Lung (tissue), 11 donors: ENCODE measurements at regions not wholly inside any gene's neighbourhood (a gene's known extent, or its start where the extent isn't known, plus 50 kb on each side); places are given as distances from the start of the nearest gene placed in this dataset.
A peak's percentile ranks its signal among the peaks of the same experiment; 100 is the strongest.

Experiments
- ATAC-seq: fragments of 200-7000 bp; cut with Tn5 transposase; one replicate; pipeline ENCODE4 v1.9.1; 2020; ENCODE audit warnings: moderate number of reproducible peaks; ENCODE audit not compliant: insufficient read depth, low FRiP score
- DNase-seq, 3 donors: peaks; one replicate each; pipeline ENCODE4 v3.0.0-alpha.2; 2013 to 2017
- H3K27ac ChIP-seq, 2 donors: one replicate each; pipeline ENCODE4 v1.5.1; 2013; ENCODE audit warnings: mild to moderate bottlenecking in 2 of 2, moderate library complexity in 2 of 2, control low read depth in 1 of 2, inconsistent platforms in 1 of 2, low read depth in 1 of 2, low read length in 1 of 2
- H3K27me3 ChIP-seq, 3 donors: one replicate each; pipeline ENCODE4 v1.5.1; 2013; ENCODE audit warnings: low read length in 2 of 3; ENCODE audit not compliant: control insufficient read depth in 3 of 3, insufficient read depth in 3 of 3
- H3K36me3 ChIP-seq, 4 donors: one replicate each; pipeline ENCODE4 v1.5.1; 2013; ENCODE audit warnings: low read length in 4 of 4, mild to moderate bottlenecking in 1 of 4, moderate library complexity in 1 of 4; ENCODE audit not compliant: control insufficient read depth in 4 of 4, insufficient read depth in 4 of 4
- H3K4me1 ChIP-seq, 5 donors: one replicate each; pipeline ENCODE4 v1.5.1; 2013; ENCODE audit warnings: low read length in 5 of 5, mild to moderate bottlenecking in 2 of 5, moderate library complexity in 1 of 5; ENCODE audit not compliant: control insufficient read depth in 5 of 5, insufficient read depth in 5 of 5
- H3K4me3 ChIP-seq: one replicate; pipeline ENCODE4 v1.5.1; 2013; ENCODE audit warnings: mild to moderate bottlenecking, control low read depth, moderate library complexity
- H3K9ac ChIP-seq, 2 donors: one replicate each; pipeline ENCODE4 v1.5.1; 2013; ENCODE audit warnings: low read length in 2 of 2, control low read depth in 1 of 2; ENCODE audit not compliant: insufficient read depth in 1 of 2
- H3K9me3 ChIP-seq, 4 donors: one replicate each; pipeline ENCODE4 v1.5.1; 2013; ENCODE audit warnings: low read length in 3 of 4, mild to moderate bottlenecking in 1 of 4, moderate library complexity in 1 of 4; ENCODE audit not compliant: control insufficient read depth in 4 of 4, insufficient read depth in 3 of 4
- WGBS, 2 donors: extraction: QIAGEN DNeasy Blood & Tissue Kit; methylation state at CpG; one replicate each; pipeline ENCODE4 v1.1.7; 2013; 5-methylcytosine and 5-hydroxymethylcytosine counted together
- TF ChIP-seq, protein P1 (sequence below): IDR thresholded peaks from 2 replicates; pipeline ENCODE4 v1.5.1; 2012; ENCODE audit warnings: mild to moderate bottlenecking; ENCODE audit errors: control extremely low read depth, extremely low read depth
- donor health status: control.
- donor health status: control.
- donor health status: Bipolar disorder and iron deficiency.
- donor health status: healthy.
- donor health status: DM: yes; HTN: yes; CAD: no.

DNA sequence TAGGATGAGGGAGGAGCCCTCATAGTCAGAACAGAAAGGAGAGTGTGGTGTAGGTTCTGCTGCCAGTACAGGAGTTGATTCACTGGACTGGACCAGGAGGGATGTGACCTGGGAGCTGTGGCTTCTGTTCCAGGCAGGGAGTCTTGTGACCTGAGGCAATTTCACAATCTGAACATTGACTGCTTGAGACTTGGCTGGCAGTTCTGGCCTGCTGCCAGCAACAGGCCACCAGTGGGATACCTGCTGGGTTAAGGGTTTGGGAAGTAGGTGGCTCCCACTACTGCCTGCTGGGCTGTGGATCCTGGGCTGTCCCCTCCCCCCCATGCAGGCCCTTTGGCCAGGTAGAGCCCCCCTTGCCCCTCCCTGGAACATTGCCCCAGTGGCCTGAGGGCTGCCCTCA, 268.6 kb upstream of the ARRDC3 start:
- H3K27ac ChIP-seq = no peak overlapping the region
- no peaks in the 10 kb centered on the region for H3K4me1 ChIP-seq
- H3K9ac ChIP-seq = no peak overlapping the region
- no peaks in the 10 kb centered on the region for H3K36me3 ChIP-seq
- H3K27me3 ChIP-seq = no peaks in the 10 kb centered on the region
- H3K9me3 ChIP-seq = peaks cover 0 to 16% (median 6%) of the 10 kb centered on the region in 4 donors
- TF ChIP-seq, protein P1, sequence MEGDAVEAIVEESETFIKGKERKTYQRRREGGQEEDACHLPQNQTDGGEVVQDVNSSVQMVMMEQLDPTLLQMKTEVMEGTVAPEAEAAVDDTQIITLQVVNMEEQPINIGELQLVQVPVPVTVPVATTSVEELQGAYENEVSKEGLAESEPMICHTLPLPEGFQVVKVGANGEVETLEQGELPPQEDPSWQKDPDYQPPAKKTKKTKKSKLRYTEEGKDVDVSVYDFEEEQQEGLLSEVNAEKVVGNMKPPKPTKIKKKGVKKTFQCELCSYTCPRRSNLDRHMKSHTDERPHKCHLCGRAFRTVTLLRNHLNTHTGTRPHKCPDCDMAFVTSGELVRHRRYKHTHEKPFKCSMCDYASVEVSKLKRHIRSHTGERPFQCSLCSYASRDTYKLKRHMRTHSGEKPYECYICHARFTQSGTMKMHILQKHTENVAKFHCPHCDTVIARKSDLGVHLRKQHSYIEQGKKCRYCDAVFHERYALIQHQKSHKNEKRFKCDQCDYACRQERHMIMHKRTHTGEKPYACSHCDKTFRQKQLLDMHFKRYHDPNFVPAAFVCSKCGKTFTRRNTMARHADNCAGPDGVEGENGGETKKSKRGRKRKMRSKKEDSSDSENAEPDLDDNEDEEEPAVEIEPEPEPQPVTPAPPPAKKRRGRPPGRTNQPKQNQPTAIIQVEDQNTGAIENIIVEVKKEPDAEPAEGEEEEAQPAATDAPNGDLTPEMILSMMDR = no peak
- no peak for DNase-seq
- ATAC-seq = no peak
- H3K4me3 ChIP-seq = no peak overlapping the region

DNA sequence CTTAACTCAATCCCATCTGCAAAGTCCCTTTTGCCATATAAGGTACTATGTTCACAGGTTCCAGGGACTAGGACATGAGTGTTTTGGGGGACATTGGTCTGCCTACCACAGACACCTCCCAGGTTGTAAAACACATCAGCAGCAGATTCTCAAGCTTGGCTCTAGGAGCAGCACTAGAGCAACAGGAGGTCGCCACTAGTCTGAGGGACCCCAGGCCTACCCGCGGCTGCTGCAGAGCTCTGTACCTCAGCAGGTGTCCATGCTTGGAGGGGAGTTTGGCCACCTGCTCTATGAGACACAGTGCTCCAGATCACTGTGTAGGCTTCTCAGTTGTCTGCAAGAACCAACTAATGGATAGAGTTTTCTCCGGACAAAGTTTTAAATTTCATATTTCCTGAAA, 262.2 kb upstream of the ARRDC3 start:
- Histone ChIP-seq H3K36me3 (no peaks in the 10 kb centered on the region), H3K9me3 (no peaks in the 10 kb centered on the region), H3K9ac (no peak overlapping the region), H3K27ac (no peak overlapping the region), H3K4me1 (peaks cover 0 to 19% (median 0%) of the 10 kb centered on the region in 5 donors), H3K4me3 (no peak overlapping the region), H3K27me3 (no peaks in the 10 kb centered on the region)
- no peak for ATAC-seq
- WGBS, 2 donors = 89 to 96% methylated on average over 4 of the region's 4 CpGs
- TF ChIP-seq, protein P1 = no peak
- no peak for DNase-seq

DNA sequence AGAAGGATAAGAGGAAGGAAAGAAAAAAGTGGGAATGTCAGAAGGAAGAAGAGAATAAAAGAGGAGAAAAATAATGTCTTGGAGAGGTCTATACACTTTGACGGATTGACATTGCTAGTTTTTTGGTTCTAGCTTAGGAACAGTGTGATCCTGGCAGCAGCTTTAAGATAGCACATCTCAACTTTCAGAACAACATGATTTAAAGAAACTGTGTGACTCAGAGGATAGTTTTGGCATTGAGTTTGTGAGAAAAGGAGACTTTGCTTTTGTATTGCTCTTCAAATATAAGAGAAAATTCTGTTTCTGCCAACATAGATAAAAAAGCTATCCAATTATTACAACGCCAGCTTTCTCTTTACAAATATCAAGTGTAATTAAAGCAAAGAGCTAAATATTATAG, 260.7 kb upstream of the ARRDC3 start:
- TF ChIP-seq, protein P1 = no peak
- peak in 2 of 3 donors; percentile 78 to 91 for DNase-seq
- no peaks in the 10 kb centered on the region for H3K27me3 ChIP-seq

DNA sequence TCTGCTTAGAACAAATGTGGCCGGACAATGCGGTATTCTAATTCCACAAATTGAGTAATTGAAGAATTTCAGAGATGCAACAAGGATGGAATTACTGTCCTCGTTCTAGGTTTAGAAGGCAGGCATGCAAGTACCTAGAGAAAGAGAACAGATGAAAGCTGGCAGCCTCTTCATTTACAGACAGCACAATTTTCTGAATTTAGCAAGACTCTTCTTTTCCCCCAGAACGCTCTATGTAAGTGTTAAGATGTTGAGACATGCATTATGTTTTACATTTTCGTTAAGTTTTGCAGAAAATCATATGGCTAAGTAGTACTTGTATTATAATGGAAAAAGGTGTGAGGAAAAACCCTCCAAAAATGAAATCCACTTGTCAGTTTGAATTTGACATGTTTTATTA, 259.5 kb upstream of the ARRDC3 start:
- 84 to 85% methylated on average over 5 of the region's 5 CpGs for WGBS, 2 donors
- TF ChIP-seq, protein P1 = no peak
- Histone ChIP-seq H3K27me3 (no peaks in the 10 kb centered on the region), H3K4me3 (no peak overlapping the region), H3K36me3 (no peaks in the 10 kb centered on the region), H3K9ac (no peak overlapping the region), H3K27ac (no peak overlapping the region), H3K4me1 (peaks cover 0 to 29% (median 0%) of the 10 kb centered on the region in 5 donors), H3K9me3 (no peaks in the 10 kb centered on the region)
- no peak for DNase-seq
- ATAC-seq = no peak

More for the DNA sequence above, 260.7 kb upstream of the ARRDC3 start:
- no peaks in the 10 kb centered on the region for H3K9me3 ChIP-seq
- 68 to 89% methylated on average over 2 of the region's 2 CpGs for WGBS, 2 donors
- no peak overlapping the region for H3K4me3 ChIP-seq
- H3K36me3 ChIP-seq = no peaks in the 10 kb centered on the region
- no peak for ATAC-seq
- H3K4me1 ChIP-seq = peaks cover 0 to 28% (median 0%) of the 10 kb centered on the region in 5 donors
- H3K9ac ChIP-seq = no peak overlapping the region
- H3K27ac ChIP-seq = no peak overlapping the region
